ENCODE measurements at regions not wholly inside any gene's neighbourhood (a gene's known extent, or its start where the extent isn't known, plus 50 kb on each side); places are given as distances from the start of the nearest gene placed in this dataset.

DNA sequence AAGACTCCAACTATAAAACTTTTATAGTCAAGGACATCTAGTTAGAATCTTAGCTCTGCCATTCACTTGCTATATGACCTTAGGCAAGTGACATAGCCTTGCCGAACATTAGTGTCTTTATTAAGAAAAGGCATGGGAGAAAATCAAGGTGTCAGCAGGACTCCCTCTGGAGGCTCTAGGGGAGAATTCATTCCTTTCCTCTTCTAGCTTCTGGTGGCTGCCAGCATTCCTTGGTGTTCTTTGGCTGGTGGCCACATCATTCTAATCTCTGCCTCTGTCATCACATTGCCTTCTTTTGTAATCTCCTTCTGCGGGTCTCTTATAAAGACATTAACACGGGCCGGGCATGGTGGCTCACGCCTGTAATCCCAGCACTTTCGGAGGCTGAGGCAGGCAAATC lies 99.8 kb downstream of the PPP1R2C start:
- TF ChIP-seq, protein P1, sequence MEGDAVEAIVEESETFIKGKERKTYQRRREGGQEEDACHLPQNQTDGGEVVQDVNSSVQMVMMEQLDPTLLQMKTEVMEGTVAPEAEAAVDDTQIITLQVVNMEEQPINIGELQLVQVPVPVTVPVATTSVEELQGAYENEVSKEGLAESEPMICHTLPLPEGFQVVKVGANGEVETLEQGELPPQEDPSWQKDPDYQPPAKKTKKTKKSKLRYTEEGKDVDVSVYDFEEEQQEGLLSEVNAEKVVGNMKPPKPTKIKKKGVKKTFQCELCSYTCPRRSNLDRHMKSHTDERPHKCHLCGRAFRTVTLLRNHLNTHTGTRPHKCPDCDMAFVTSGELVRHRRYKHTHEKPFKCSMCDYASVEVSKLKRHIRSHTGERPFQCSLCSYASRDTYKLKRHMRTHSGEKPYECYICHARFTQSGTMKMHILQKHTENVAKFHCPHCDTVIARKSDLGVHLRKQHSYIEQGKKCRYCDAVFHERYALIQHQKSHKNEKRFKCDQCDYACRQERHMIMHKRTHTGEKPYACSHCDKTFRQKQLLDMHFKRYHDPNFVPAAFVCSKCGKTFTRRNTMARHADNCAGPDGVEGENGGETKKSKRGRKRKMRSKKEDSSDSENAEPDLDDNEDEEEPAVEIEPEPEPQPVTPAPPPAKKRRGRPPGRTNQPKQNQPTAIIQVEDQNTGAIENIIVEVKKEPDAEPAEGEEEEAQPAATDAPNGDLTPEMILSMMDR (IDR thresholded peaks at IDR 0.05; ENCODE audit: insufficient read depth, low read length, poor library complexity, severe bottlenecking) = no peak
- TF ChIP-seq EZH2phosphoT487 (conservative IDR thresholded peaks at IDR 0.05; ENCODE audit: low read length) = no peak

All from SU-DHL-6 (cell line).